Hepatocyte (in vitro differentiated cells): ENCODE measurements at regions not wholly inside any gene's neighbourhood (a gene's known extent, or its start where the extent isn't known, plus 50 kb on each side); places are given as distances from the start of the nearest gene placed in this dataset.

Experiments
- DNase-seq: peaks from one replicate; pipeline ENCODE4 v3.0.0-alpha.2; 2016; ENCODE audit warnings: low spot score
- H2AFZ ChIP-seq: fragments of 200-600 bp; sonication (generic); 2 replicates; pipeline ENCODE4 v1.6.0; 2016; ENCODE audit warnings: antibody characterized with exemption, mild to moderate bottlenecking
- H3K27ac ChIP-seq: fragments of 200-600 bp; sonication (generic); 2 replicates; pipeline ENCODE4 v1.5.1; 2016; ENCODE audit warnings: mild to moderate bottlenecking
- H3K27me3 ChIP-seq: fragments of 200-600 bp; sonication (generic); 2 replicates; pipeline ENCODE4 v1.6.1; 2016
- H3K36me3 ChIP-seq: fragments of 200-600 bp; sonication (generic); replicated peaks from 2 replicates; pipeline ENCODE4 v1.5.1; 2016; ENCODE audit warnings: low read depth; ENCODE audit not compliant: insufficient read depth
- H3K4me1 ChIP-seq: fragments of 200-600 bp; sonication (generic); 2 replicates; pipeline ENCODE4 v1.5.1; 2016; ENCODE audit warnings: mild to moderate bottlenecking, moderate library complexity; ENCODE audit not compliant: insufficient read depth
- H3K4me2 ChIP-seq: fragments of 200-600 bp; sonication (generic); 2 replicates; pipeline ENCODE4 v1.6.0; 2016
- H3K4me3 ChIP-seq: fragments of 200-600 bp; sonication (generic); 2 replicates; pipeline ENCODE4 v1.5.1; 2016; ENCODE audit warnings: mild to moderate bottlenecking
- H3K79me2 ChIP-seq: fragments of 200-600 bp; sonication (generic); 2 replicates; pipeline ENCODE4 v1.6.0; 2017; ENCODE audit warnings: mild to moderate bottlenecking
- H3K9me2 ChIP-seq: fragments of 200-600 bp; sonication (generic); replicated peaks from 2 replicates; pipeline ENCODE4 v1.6.0; 2017; ENCODE audit warnings: mild to moderate bottlenecking; ENCODE audit not compliant: insufficient read depth
- H3K9me3 ChIP-seq: fragments of 200-600 bp; sonication (generic); 2 replicates; pipeline ENCODE4 v1.5.1; 2016; ENCODE audit warnings: low read depth, mild to moderate bottlenecking
- H4K20me1 ChIP-seq: fragments of 200-600 bp; sonication (generic); 2 replicates; pipeline ENCODE4 v1.6.0; 2016; ENCODE audit warnings: mild to moderate bottlenecking; ENCODE audit not compliant: insufficient read depth, poor library complexity, severe bottlenecking
- EZH2 ChIP-seq: fragments of 200-600 bp; sonication (generic); IDR thresholded peaks from 2 replicates; pipeline ENCODE4 v1.6.1; 2016; ENCODE audit warnings: antibody characterized with exemption, mild to moderate bottlenecking, borderline replicate concordance
- EZH2phosphoT487 ChIP-seq: fragments of 200-600 bp; sonication (generic); IDR thresholded peaks from one replicate; pipeline ENCODE4 v1.6.1; 2018; ENCODE audit warnings: antibody characterized with exemption, mild to moderate bottlenecking, low read depth, moderate library complexity; ENCODE audit not compliant: unreplicated experiment, severe bottlenecking
- WGBS: methylation state at CpG from one replicate; pipeline ENCODE4 v1.1.6; 2016; ENCODE audit warnings: low lambda C conversion rate; ENCODE audit errors: missing lambda C conversion rate; 5-methylcytosine and 5-hydroxymethylcytosine counted together
- TF ChIP-seq, protein P1 (sequence below): fragments of 200-600 bp; sonication (generic); IDR thresholded peaks from 2 replicates; pipeline ENCODE4 v1.5.1; 2016; ENCODE audit warnings: antibody characterized with exemption, mild to moderate bottlenecking; ENCODE audit not compliant: poor library complexity

- no peaks in the 10 kb centered on the region for H4K20me1 ChIP-seq
- no peaks in the 10 kb centered on the region for H3K9me3 ChIP-seq
- no peaks in the 10 kb centered on the region for H3K9me2 ChIP-seq
- H3K36me3 ChIP-seq, result no peaks in the 10 kb centered on the region
- no peaks in the 10 kb centered on the region for H3K4me1 ChIP-seq
- 79% methylated on average over 4 of the region's 4 CpGs for WGBS
- TF ChIP-seq EZH2phosphoT487 (no peak), EZH2 (no peak)
- TF ChIP-seq, protein P1, sequence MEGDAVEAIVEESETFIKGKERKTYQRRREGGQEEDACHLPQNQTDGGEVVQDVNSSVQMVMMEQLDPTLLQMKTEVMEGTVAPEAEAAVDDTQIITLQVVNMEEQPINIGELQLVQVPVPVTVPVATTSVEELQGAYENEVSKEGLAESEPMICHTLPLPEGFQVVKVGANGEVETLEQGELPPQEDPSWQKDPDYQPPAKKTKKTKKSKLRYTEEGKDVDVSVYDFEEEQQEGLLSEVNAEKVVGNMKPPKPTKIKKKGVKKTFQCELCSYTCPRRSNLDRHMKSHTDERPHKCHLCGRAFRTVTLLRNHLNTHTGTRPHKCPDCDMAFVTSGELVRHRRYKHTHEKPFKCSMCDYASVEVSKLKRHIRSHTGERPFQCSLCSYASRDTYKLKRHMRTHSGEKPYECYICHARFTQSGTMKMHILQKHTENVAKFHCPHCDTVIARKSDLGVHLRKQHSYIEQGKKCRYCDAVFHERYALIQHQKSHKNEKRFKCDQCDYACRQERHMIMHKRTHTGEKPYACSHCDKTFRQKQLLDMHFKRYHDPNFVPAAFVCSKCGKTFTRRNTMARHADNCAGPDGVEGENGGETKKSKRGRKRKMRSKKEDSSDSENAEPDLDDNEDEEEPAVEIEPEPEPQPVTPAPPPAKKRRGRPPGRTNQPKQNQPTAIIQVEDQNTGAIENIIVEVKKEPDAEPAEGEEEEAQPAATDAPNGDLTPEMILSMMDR, result no peak
- no peaks in the 10 kb centered on the region for H3K79me2 ChIP-seq
- no peak overlapping the region for H3K27ac ChIP-seq
- H3K27me3 ChIP-seq, result no peaks in the 10 kb centered on the region
- H3K4me3 ChIP-seq, result no peak overlapping the region
- no peak for DNase-seq
- H3K4me2 ChIP-seq, result no peak overlapping the region
- no peak overlapping the region for H2AFZ ChIP-seq
Observed at GRCh38 chr10:90363799-90364483, 493.9 kb downstream of the HTR7 start.

GRCh38 chr10:90372451-90372850 is 485.4 kb downstream of the HTR7 start:
- no peak overlapping the region for H3K4me3 ChIP-seq
- H2AFZ ChIP-seq, result no peak overlapping the region
- WGBS, result 58% methylated on average over 2 of the region's 2 CpGs
- DNase-seq, result no peak
- TF ChIP-seq, protein P1, result no peak
- no peak for TF ChIP-seq EZH2phosphoT487
- TF ChIP-seq EZH2, result no peak
- no peaks in the 10 kb centered on the region for H3K9me3 ChIP-seq
- H3K9me2 ChIP-seq, result no peaks in the 10 kb centered on the region
- H4K20me1 ChIP-seq, result no peaks in the 10 kb centered on the region
- no peaks in the 10 kb centered on the region for H3K27me3 ChIP-seq
- no peaks in the 10 kb centered on the region for H3K4me1 ChIP-seq
- no peaks in the 10 kb centered on the region for H3K79me2 ChIP-seq
- no peak overlapping the region for H3K4me2 ChIP-seq
- H3K27ac ChIP-seq, result no peak overlapping the region
- H3K36me3 ChIP-seq, result no peaks in the 10 kb centered on the region

- Histone ChIP-seq H3K27ac (no peak overlapping the region), H3K9me3 (no peaks in the 10 kb centered on the region), H4K20me1 (no peaks in the 10 kb centered on the region), H3K79me2 (no peaks in the 10 kb centered on the region), H3K9me2 (no peaks in the 10 kb centered on the region), H3K36me3 (no peaks in the 10 kb centered on the region), H3K27me3 (no peaks in the 10 kb centered on the region), H3K4me1 (no peaks in the 10 kb centered on the region), H3K4me3 (no peak overlapping the region), H3K4me2 (no peak overlapping the region), H2AFZ (no peak overlapping the region)
- TF ChIP-seq, protein P1, result no peak
- no peak for TF ChIP-seq EZH2
- TF ChIP-seq EZH2phosphoT487, result no peak
- 48% methylated on average over 1 of the region's 1 CpG for WGBS
- no peak for DNase-seq
Observed at GRCh38 chr10:90373911-90374310, 483.9 kb downstream of the HTR7 start.
